ENCODE measurements at regions not wholly inside any gene's neighbourhood (a gene's known extent, or its start where the extent isn't known, plus 50 kb on each side); places are given as distances from the start of the nearest gene placed in this dataset.

GRCh38 chr10:29838539-29838938 lies 203.8 kb upstream of the SVIL start:
- Mint-ChIP-seq H3K9me3 (ENCODE audit: unreplicated experiment) (no peaks in the 10 kb centered on the region), H3K4me3 (ENCODE audit: unreplicated experiment) (no peak overlapping the region), H3K27ac (ENCODE audit: unreplicated experiment) (no peak overlapping the region), H3K4me1 (ENCODE audit: unreplicated experiment) (peaks cover 44% of the 10 kb centered on the region), H3K36me3 (ENCODE audit: unreplicated experiment) (no peaks in the 10 kb centered on the region), H3K27me3 (ENCODE audit: unreplicated experiment) (peaks cover 2% of the 10 kb centered on the region)
- no peak for DNase-seq (ENCODE audit: extremely low spot score, unreplicated experiment)
- no peak for TF ChIP-seq CTCF (IDR thresholded peaks at IDR 0.05)

GRCh38 chr10:29837586-29837985 lies 202.8 kb upstream of the SVIL start:
- Mint-ChIP-seq H3K4me3 (ENCODE audit: unreplicated experiment) (no peak overlapping the region), H3K9me3 (ENCODE audit: unreplicated experiment) (no peaks in the 10 kb centered on the region), H3K27me3 (ENCODE audit: unreplicated experiment) (peaks cover 2% of the 10 kb centered on the region), H3K27ac (ENCODE audit: unreplicated experiment) (no peak overlapping the region), H3K36me3 (ENCODE audit: unreplicated experiment) (no peaks in the 10 kb centered on the region), H3K4me1 (ENCODE audit: unreplicated experiment) (peaks cover 42% of the 10 kb centered on the region)
- TF ChIP-seq CTCF (IDR thresholded peaks at IDR 0.05): no peak
- DNase-seq (ENCODE audit: extremely low spot score, unreplicated experiment): no peak

- H3K9me3 Mint-ChIP-seq (ENCODE audit: unreplicated experiment): no peaks in the 10 kb centered on the region
- H3K36me3 Mint-ChIP-seq (ENCODE audit: unreplicated experiment): no peaks in the 10 kb centered on the region
- DNase-seq (ENCODE audit: extremely low spot score, unreplicated experiment): no peak
- H3K4me1 Mint-ChIP-seq (ENCODE audit: unreplicated experiment): peaks cover 32% of the 10 kb centered on the region
- H3K27ac Mint-ChIP-seq (ENCODE audit: unreplicated experiment): no peak overlapping the region
- no peak for TF ChIP-seq CTCF (IDR thresholded peaks at IDR 0.05)
- peaks cover 2% of the 10 kb centered on the region for H3K27me3 Mint-ChIP-seq (ENCODE audit: unreplicated experiment)
- no peak overlapping the region for H3K4me3 Mint-ChIP-seq (ENCODE audit: unreplicated experiment)
Measured at GRCh38 chr10:29836396-29836795, 201.6 kb upstream of the SVIL start.

- Mint-ChIP-seq H3K9me3 (ENCODE audit: unreplicated experiment) (no peaks in the 10 kb centered on the region), H3K4me3 (ENCODE audit: unreplicated experiment) (no peak overlapping the region), H3K27ac (ENCODE audit: unreplicated experiment) (peak overlapping the region; percentile 46), H3K36me3 (ENCODE audit: unreplicated experiment) (no peaks in the 10 kb centered on the region), H3K27me3 (ENCODE audit: unreplicated experiment) (peaks cover 2% of the 10 kb centered on the region), H3K4me1 (ENCODE audit: unreplicated experiment) (peaks cover 26% of the 10 kb centered on the region)
- DNase-seq (ENCODE audit: extremely low spot score, unreplicated experiment): no peak
- TF ChIP-seq CTCF (IDR thresholded peaks at IDR 0.05): no peak
Measured at GRCh38 chr10:29835055-29835454, 200.3 kb upstream of the SVIL start.

- peaks cover 22% of the 10 kb centered on the region for H3K4me1 Mint-ChIP-seq (ENCODE audit: unreplicated experiment)
- H3K9me3 Mint-ChIP-seq (ENCODE audit: unreplicated experiment): no peaks in the 10 kb centered on the region
- no peaks in the 10 kb centered on the region for H3K27me3 Mint-ChIP-seq (ENCODE audit: unreplicated experiment)
- H3K36me3 Mint-ChIP-seq (ENCODE audit: unreplicated experiment): no peaks in the 10 kb centered on the region
- no peak overlapping the region for H3K27ac Mint-ChIP-seq (ENCODE audit: unreplicated experiment)
- H3K4me3 Mint-ChIP-seq (ENCODE audit: unreplicated experiment): no peak overlapping the region
- DNase-seq (ENCODE audit: extremely low spot score, unreplicated experiment): no peak
- TF ChIP-seq CTCF (IDR thresholded peaks at IDR 0.05): no peak
Measured at GRCh38 chr10:29830531-29831512, 196.1 kb upstream of the SVIL start.
